HK-2 (cell line): ENCODE measurements at regions not wholly inside any gene's neighbourhood (a gene's known extent, or its start where the extent isn't known, plus 50 kb on each side); places are given as distances from the start of the nearest gene placed in this dataset.
A peak's percentile ranks its signal among the peaks of the same experiment; 100 is the strongest.
"Not testable (repeated sequence)": the region's sequence is repeated elsewhere in the genome, so short reads cannot be mapped to it uniquely, and the experiment has no call there.

Experiments
- DNase-seq: peaks from one replicate; pipeline ENCODE4 v3.0.0-alpha.2; 2018; ENCODE audit not compliant: unreplicated experiment

DNA sequence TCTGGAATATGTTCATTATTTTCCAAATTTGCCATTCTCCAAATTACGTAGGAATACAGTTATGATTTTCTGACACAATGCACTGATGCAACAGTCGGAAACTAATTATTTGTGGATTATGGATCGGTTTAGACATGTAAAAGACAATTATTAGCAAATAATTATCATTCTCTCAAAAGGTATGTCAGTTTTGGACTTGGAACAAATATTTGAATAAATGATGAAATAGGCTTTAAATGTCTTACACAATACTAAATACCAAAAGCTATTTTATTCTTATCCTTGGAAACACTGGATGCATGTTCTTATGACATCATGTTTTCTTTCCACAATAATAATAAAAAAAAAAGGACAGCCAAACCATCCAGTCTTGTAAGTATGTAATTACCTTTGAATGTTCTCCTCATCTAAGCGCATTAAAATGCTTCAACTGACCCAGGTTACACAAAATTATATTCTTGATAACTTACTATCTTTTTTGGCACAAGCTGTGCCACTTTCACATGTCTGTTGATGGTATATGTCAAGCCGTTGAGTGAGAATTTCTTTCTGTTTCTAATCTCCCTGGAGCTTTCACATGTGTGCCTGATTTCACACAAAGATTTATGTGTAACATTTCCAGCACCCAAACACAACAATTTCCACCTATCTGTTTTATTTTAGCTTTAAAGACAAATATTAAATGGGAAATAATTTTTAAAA, 238.5 kb upstream of the ZNF385D start:
- DNase-seq: no peak

DNA sequence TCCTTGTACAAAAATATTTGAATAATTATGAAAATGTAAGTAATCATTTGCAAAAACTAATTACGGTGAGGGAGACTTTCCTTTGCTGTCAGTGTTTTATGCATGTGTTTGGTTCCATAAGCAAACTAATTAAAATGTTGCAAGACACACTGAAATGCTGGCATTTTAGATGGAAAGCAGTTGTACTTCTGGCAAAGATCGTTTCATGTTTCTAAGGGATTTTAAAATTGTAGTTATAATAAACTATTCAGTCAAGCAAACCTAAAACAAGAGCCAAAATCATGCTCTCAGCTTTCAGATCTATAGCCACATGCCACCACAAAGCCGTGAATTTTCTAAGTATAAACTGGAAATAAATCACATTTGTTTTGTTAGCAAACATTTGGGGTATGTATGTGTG, 240.1 kb upstream of the ZNF385D start:
- no peak for DNase-seq

DNA sequence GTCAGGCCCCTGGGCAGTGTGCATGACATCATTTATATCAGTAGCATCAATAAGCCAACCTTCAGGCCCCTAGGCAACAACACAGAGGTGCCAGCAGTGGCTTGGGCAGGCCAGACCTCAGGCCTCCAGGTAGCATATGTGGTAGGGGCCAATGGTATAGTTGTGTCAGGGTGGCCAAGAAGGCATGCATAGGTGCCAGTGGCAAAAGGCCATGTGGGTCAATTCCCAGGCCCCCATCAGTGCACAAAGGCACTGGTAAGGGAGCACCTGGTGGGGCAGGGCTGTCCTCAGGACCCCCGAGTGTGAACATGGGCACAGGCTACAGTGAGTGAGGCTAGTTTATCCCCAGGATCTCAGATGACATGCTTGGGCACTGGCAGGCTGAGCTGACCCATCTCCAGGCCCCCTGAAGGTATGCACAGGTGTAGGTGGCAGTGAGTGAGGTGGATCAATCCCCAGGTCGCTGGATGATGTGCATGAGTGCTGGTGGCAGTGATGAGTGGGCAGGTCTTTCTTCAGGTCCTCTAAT, 244.1 kb upstream of the ZNF385D start:
- no peak for DNase-seq

DNA sequence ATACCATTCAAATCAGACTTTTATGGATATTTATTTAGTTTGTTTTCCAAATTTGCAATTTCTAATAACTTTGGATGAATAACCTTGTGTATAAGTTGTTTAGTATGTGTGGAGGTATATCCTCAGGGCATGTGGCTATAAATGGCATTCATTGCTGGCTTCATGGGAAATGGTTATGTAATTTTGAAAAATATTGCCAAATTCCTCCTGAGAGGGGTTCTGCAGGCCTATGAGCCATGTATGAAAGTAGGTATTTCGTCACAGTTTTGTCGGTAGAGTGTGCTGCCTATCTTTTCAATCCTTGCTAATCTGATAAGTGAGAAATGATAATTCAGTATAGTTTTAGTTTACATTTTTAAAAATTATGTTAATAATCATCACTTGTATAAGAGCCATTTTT, 256.4 kb upstream of the ZNF385D start:
- DNase-seq: no peak

DNA sequence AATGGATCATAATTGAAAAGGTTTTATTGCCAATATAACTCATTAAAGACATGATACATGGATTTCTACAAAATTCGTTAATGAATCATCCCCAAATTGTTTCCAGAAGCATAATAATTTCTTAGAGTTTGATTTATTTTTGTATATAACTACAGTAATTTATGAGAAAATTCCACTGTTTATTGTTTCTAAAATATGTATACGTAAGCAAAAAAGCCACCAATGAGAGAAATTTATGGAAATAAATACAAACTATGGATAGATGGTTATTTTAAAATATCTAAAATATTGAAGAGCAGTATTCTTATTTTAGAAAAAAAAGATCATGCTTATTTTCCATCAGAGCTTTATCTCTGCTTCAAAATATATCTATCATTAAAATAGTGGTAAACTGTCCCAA, 260.0 kb upstream of the ZNF385D start:
- no peak for DNase-seq

DNA sequence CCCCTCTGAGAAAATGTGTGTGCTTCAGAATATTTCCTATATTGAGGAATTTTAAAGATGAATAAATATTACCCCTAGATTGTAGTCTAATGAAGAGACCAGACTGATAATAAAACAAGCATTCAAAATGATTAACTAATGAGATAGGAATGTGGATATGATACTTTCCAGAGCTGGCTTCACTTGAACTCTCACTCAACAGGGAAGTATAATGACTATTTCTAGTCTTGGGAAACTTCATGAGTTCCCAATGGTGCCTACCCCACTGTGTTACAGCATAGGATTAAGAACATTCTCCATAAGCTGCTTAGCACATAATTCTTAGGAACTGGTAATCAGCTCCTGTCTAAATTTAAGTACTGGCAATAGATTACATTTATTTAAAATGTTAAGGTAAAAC, 261.5 kb upstream of the ZNF385D start:
- no peak for DNase-seq

DNA sequence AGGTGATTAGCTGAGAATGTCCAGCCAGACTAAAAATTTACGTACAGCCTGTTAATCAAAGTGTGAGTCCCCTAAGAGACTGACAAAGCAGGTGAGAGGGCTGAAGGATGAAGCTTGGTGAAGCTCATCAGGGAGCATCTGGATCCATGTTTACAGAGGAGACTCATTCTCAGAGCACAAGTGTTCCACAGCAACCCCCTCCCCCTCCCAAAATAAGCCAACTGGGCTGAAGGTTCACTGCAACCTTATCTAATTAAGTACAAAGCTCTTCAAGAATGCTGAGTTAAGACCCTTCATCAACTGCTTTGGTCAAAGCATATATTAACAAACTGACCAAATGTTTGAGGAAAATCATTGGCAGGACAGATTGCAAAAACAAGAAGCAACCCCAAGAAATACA, 262.6 kb upstream of the ZNF385D start:
- no peak for DNase-seq

DNA sequence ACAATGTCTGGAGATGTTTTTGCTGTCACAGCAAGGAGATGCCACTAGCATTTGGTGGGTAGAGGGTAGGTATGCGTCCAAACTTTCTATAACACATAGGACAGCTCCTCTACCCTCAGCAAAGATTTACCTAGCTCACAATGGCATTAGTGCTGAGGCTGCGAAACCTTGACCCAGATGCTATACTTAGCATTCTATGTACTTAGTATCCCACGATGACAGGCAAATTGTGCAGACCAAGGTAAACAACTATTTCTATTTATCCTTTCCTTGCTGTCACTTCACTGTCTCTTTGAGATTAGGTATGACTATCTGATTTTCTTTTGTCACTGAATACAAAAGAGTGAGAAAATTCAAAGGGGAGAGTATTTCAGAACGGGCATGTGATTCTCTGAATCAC, 265.2 kb upstream of the ZNF385D start:
- DNase-seq: no peak

DNA sequence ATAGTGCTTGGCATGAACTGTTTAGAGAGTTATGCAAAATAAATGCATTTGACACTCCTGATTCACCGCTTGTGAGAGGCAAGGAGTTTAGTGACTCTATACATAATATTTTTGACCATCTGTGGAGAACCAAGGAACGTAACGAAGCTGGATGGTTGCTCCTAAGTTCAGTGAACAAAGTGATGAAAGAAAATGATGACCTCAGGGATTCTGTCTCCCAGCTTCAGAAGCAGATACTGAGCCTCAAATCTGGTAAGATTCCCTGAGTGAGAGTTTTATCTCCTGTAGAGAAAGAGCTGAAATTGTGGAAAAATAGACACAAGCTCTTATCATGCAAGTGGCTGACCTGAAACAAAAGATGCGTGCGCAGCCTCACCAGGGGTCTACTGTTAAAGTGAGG, 273.6 kb upstream of the ZNF385D start:
- not testable (repeated sequence) for DNase-seq

DNA sequence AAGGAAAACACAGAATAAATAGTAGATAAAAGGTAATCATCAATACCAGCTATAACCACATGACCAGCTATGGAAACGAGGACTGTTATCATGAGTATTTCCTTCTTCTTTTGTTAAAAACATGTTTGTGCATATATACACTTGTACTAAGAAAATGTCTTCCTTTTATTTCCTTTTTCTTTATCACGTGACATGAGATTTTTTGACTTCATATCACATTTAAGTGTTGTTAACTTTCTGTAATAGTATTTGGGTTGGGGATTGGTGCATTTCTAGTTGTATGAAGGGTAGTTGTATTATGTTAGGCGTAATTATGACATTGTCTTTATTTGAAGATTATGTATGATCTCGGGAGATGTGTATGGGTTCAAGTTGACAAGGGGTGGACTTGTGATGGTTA, 278.5 kb upstream of the ZNF385D start:
- no peak for DNase-seq

DNA sequence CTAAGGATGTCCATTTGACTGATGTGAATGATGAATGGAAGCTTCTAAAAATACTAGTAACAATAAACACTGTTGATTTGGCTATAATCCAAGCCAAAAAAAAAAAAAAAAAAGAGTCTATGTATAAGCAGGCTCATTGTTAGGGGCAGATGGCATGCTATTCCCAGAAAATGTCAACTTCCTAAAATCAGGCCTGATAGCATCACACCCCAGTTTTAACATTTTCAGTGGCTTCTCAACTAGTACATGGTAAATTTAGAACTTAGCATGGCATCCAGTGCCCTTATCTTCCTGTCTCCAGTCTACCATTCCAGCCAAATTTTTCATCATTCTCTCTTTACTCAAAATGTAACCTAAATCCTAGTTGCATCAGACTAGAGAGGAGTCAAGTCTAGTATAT, 288.2 kb upstream of the ZNF385D start:
- no peak for DNase-seq

DNA sequence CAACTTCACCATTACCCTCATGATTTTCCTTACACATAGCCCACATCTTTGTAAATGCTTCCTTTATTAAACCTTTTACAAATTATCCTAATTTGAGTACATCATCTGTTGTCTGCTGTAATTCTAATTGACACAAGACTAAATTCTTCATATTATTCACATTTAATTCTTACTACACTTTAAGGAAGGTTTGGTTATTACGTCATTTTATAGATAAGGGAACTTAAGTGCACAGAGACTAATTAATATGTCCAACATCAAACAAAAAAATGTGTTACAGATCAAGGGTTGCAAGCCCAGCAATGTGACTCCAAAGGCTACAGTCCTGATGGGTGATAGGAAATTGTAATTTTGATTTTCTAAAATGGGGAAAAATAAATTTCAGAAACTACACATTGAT, 289.1 kb upstream of the ZNF385D start:
- no peak for DNase-seq

DNA sequence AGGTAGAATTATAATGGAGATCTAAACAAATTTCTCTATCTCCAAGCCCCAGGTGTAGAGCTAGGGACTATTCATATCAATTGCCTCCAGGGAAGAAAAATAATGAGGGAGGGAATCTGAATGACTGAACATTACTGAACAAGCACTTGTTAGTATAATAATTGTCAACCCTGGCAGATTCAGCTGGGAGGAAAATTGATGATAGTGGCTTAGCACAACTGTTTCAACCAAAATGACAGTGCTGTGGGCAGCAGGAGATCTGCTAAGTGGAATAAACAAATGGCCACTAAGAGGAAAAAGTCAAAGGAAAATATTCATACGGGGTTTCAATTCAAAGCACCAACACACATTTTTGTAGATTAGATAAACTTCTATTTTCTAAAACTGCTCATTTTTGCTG, 294.9 kb upstream of the ZNF385D start:
- no peak for DNase-seq

DNA sequence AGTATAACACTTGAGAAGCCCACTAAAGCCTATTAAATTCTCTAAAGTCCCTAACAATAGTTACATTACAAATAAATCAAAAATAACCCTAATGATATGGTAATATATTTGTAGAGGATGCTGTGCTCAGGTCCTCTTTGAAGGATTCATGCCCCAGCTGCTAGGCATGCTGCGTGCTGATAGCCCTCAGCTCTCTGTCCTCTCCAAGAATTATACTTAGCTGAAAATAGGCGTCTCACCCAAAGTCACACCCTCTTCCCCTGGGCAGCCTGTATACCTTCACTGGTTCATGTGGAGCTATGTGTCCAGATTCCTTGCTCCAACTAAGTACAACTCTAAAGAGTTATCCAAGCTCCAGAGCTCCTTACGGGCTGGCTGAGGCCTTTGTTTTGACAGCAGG, 312.5 kb upstream of the ZNF385D start:
- DNase-seq: no peak

DNA sequence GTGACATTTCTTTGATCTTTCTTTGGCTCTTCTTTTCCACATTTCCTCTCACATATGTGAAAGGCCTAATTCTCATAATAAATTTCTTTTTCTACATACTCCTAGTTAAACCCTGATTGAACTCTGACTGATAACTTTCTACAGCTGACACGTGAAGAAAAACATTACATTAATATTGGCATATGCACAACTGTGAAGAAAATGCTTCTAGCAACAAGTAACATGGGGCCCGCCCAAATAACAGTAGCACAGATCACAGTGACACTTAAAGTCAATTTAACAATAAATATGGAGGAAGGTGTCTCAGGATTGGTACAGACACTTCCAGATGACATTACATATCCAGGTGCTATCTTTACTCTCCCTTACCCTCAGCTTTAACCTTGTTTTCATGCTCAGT, 317.6 kb upstream of the ZNF385D start:
- no peak for DNase-seq

DNA sequence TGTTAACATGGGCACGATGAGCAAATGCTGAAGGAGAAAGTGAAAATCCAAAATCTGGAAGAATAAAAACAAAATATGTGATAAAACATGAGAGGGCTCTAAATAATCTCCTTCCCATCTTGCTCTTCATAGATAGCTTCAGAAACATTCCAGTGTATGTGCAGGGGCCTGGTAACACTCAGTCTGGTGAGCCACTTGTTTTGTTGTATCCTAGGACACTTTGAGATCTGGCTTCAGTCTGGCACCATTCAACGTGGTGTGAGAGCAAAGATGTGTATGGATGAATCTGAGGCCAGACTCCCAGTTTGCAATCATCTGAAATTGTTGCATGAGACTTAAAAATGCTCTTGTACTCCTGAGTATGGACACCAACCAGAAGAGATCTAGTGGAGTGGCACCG, 337.2 kb upstream of the ZNF385D start:
- DNase-seq: no peak

DNA sequence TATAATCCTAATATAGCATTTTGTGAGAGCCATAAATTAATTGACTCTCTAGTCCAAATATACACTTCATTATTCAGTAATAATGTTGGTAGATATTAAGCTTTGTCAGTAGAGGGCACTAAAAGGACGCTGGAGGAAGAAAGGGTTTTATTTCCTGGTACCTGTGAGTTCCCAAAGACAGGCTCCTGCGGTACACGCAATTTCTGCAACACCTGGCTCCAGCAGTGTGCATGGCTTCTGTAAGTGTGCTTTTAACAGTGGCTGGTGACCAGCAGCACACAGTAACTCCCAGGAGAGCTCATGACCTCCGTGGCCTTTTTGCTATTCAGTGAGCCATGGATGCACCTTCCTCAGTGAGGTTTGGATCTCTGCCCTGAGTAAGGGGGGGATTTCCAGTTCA, 338.3 kb upstream of the ZNF385D start:
- peak; percentile 20 for DNase-seq

DNA sequence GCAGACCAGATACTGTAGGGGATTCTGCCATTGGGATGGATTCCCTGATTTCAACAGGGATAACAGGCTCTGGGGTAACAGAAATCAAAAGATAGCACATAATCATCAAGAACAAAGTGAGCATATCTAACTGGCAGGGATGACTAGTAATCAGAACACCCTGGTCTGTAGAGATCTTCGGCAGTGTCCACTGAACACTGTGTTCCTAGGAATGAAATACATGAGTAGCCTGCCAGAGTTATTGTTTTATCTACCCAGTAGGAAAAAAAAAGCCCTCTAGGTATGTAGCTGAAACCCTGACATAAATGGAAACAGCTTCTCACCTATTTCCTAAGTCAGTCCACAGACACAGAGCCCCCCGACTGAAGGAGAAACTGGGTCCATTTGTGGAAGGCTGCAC, 340.3 kb upstream of the ZNF385D start:
- DNase-seq: no peak

DNA sequence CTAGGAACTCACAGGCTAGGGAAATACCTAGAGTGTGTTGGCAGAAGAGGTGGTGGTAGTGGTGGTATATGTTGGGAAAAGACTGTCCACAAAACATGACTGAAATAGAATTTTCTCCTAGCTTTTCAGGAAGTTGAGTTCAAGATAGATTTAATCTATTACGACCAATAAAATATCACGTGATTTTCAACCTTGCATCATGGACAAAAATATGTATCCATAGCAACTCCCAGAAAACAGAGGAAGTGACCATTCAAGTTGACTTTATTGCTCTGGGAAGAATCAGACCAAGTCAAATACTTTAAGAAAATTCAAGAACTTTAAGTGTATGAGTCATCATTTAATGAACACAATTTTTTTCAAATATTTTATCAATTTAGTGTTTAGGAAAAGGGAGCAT, 347.0 kb upstream of the ZNF385D start:
- DNase-seq: no peak

DNA sequence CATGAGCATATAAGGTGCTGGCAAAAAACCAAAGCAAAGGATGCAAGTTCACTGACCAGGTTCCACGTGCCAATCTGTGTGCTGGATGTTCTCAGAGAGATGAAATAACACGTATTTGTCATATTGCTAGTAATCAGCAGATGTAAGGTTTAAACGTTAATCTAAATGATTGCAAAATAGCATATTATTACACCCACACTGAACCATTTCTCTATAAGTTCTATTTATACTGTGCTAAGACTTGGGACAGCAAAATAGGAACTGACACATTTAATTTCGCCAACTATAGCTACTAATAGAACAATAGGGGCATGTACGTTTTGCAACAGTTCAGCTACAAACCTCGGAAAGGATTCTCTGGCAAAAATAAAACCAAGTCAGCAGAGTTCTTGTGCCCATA, 350.3 kb upstream of the ZNF385D start:
- DNase-seq: no peak

DNA sequence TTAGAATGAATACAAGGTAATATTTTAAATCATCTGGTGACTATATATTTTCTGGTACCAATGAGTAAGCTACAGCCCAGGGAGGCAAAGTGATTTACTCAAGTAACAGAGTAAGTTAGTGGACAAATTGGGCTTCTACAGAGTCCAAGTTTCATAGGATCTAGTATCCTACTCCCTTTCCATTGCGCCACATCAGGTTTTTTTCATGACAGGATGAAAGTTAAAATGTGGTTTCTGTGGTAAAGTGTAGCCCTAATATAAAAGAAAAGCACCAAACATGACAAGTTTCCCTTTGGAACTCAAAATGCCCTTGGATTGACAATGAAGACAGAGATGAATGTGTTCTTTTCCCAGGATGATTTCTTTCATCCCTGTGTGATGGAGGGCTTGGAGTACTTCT, 350.8 kb upstream of the ZNF385D start:
- DNase-seq: no peak

DNA sequence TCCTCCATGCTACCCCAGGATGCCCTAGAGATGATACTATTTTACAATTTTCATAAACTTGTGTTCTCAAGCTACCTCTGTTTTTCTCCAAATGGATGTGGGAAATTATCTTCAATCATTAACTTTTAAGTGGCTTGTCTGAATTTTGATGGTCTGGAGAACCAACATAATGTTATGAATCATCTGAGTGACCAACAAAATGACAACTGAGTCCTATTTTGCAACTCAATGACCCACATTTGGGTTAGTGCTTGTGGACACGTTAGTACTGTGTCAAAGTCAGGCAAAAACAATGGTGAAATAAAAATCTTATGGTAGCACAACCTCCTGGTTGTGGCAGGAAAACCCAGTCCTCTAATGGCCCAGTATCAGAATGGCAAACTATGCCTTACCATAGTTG, 352.4 kb upstream of the ZNF385D start:
- no peak for DNase-seq

DNA sequence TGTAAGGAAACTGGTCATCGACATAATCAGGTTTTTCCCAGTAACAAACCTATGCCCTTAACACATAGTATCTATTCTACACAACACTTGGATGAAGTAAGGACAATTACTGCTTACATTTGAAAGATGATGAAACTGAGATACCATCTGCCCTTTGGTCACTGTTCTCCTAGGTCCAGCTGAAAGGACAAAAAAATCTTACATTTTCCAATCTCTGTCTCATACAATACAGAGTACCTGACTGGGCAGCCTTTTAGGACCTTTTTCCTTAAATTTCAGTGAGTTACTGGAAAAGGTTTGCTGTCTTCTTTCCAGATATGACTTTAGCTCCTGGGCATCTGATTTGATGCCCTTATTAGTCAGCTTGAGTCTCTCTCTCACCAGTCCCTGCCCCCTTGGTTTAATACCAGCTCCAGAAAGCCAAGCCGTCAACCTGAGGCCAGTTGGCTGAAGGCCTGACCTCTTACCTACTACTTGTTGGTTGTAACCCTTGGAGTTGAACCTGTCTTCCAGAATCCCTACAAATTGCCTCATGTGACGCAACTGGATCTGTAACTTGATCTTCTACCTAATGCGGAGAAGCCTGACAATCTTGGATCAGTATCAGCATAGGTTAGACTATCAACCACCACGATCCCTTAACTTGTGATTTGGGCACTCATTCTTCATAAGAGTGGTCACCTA, 355.3 kb upstream of the ZNF385D start:
- no peak for DNase-seq

DNA sequence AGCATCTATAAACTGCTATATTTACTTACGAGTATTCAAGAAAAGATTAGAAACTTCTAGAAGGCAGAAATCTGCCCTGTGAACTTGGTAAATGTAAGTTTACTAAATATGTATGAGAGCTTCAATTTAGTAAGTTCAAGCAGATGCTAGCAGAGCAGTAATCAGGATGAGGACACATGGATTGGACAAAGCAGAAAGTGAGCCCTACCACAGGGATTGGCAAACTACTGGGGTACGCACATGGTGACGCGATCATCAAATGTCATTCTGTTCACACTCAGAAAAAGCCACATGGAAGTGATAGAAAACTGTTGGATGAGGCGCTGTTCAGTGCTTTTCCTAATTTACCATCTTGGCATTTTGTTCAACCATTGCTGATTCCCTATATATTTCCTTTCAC, 360.2 kb upstream of the ZNF385D start:
- no peak for DNase-seq
